ENCODE measurements at regions not wholly inside any gene's neighbourhood (a gene's known extent, or its start where the extent isn't known, plus 50 kb on each side); places are given as distances from the start of the nearest gene placed in this dataset.

DNA sequence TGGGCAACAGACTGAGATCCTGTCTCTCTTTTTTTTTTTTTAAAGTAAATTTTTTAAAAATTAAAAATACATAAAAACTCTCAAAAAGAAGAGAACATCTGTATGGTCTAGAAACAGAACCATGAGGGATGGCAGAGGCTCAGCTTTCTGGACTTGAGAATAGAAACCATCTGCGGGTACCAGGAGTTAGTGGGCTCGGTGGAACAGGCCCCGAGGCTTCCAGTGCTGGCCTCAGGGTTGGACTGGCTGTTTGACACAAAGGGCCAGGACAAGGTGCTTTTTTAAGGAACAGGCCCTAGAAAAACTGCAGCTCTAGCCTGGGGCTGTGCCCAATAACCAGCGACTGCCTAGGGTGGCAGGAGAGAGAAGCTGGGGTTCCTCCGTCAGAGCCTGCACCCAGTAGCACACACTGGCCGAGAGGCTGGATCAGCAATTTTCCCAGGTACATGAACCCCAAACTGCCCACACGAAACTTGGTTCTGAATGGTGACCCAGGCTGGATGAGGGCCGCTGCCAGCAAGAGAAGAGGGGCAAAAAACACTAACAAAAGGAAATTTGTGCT, 131.0 kb upstream of the OLIG3 start:
- TF ChIP-seq, protein P1, sequence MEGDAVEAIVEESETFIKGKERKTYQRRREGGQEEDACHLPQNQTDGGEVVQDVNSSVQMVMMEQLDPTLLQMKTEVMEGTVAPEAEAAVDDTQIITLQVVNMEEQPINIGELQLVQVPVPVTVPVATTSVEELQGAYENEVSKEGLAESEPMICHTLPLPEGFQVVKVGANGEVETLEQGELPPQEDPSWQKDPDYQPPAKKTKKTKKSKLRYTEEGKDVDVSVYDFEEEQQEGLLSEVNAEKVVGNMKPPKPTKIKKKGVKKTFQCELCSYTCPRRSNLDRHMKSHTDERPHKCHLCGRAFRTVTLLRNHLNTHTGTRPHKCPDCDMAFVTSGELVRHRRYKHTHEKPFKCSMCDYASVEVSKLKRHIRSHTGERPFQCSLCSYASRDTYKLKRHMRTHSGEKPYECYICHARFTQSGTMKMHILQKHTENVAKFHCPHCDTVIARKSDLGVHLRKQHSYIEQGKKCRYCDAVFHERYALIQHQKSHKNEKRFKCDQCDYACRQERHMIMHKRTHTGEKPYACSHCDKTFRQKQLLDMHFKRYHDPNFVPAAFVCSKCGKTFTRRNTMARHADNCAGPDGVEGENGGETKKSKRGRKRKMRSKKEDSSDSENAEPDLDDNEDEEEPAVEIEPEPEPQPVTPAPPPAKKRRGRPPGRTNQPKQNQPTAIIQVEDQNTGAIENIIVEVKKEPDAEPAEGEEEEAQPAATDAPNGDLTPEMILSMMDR (IDR thresholded peaks at IDR 0.05), result no peak
- no peak for TF ChIP-seq EZH2 (IDR thresholded peaks at IDR 0.05; ENCODE audit: borderline replicate concordance, insufficient read depth, low read depth, low read length, poor library complexity, severe bottlenecking)
